ENCODE measurements at regions not wholly inside any gene's neighbourhood (a gene's known extent, or its start where the extent isn't known, plus 50 kb on each side); places are given as distances from the start of the nearest gene placed in this dataset.

- TF ChIP-seq GATA2 (IDR thresholded peaks at IDR 0.05; ENCODE audit: low read depth, low read length) (no peak), GATA3 (IDR thresholded peaks at IDR 0.05; ENCODE audit: low read depth, low read length) (no peak)
Measured at GRCh38 chr6:168885196-168885595, 368.4 kb downstream of the THBS2 start.

Measured in SH-SY5Y (cell line).